Neural cell (in vitro differentiated cells): ENCODE measurements at regions not wholly inside any gene's neighbourhood (a gene's known extent, or its start where the extent isn't known, plus 50 kb on each side); places are given as distances from the start of the nearest gene placed in this dataset.

Source experiments
- CTCF ChIP-seq: fragments of 450-650 bp; IDR thresholded peaks from 2 replicates; pipeline ENCODE4 v1.5.1; 2014; ENCODE audit warnings: antibody characterized with exemption, mild to moderate bottlenecking, moderate library complexity; ENCODE audit not compliant: poor library complexity, severe bottlenecking
- EP300 ChIP-seq: fragments of 450-650 bp; conservative IDR thresholded peaks from 2 replicates; pipeline ENCODE4 v1.6.1; 2014; ENCODE audit warnings: antibody characterized with exemption, mild to moderate bottlenecking, moderate library complexity; ENCODE audit not compliant: poor library complexity, severe bottlenecking
- EZH2 ChIP-seq: fragments of 200-600, 300-800 bp; shearing (Covaris generic), sonication (generic); IDR thresholded peaks from 2 replicates; pipeline ENCODE4 v1.6.1; 2014; ENCODE audit warnings: antibody characterized with exemption, low read length, borderline replicate concordance, mild to moderate bottlenecking; ENCODE audit not compliant: insufficient read depth, poor library complexity, severe bottlenecking
- POLR2AphosphoS5 ChIP-seq: IDR thresholded peaks from 2 replicates; pipeline ENCODE4 v1.6.1; 2012
- TAF1 ChIP-seq: IDR thresholded peaks from 2 replicates; pipeline ENCODE4 v1.6.1; 2012; ENCODE audit warnings: low read depth
- TF ChIP-seq, protein P1 (sequence below): IDR thresholded peaks from 2 replicates; pipeline ENCODE4 v1.6.1; 2012; ENCODE audit warnings: borderline replicate concordance

- no peak for TF ChIP-seq CTCF
- no peak for TF ChIP-seq EZH2
- no peak for TF ChIP-seq POLR2AphosphoS5
- no peak for TF ChIP-seq EP300
- TF ChIP-seq, protein P1, sequence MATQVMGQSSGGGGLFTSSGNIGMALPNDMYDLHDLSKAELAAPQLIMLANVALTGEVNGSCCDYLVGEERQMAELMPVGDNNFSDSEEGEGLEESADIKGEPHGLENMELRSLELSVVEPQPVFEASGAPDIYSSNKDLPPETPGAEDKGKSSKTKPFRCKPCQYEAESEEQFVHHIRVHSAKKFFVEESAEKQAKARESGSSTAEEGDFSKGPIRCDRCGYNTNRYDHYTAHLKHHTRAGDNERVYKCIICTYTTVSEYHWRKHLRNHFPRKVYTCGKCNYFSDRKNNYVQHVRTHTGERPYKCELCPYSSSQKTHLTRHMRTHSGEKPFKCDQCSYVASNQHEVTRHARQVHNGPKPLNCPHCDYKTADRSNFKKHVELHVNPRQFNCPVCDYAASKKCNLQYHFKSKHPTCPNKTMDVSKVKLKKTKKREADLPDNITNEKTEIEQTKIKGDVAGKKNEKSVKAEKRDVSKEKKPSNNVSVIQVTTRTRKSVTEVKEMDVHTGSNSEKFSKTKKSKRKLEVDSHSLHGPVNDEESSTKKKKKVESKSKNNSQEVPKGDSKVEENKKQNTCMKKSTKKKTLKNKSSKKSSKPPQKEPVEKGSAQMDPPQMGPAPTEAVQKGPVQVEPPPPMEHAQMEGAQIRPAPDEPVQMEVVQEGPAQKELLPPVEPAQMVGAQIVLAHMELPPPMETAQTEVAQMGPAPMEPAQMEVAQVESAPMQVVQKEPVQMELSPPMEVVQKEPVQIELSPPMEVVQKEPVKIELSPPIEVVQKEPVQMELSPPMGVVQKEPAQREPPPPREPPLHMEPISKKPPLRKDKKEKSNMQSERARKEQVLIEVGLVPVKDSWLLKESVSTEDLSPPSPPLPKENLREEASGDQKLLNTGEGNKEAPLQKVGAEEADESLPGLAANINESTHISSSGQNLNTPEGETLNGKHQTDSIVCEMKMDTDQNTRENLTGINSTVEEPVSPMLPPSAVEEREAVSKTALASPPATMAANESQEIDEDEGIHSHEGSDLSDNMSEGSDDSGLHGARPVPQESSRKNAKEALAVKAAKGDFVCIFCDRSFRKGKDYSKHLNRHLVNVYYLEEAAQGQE: no peak
- no peak for TF ChIP-seq TAF1
Measured at GRCh38 chrX:3527166-3527565, 180.7 kb upstream of the MXRA5 start.
